ENCODE measurements at regions not wholly inside any gene's neighbourhood (a gene's known extent, or its start where the extent isn't known, plus 50 kb on each side); places are given as distances from the start of the nearest gene placed in this dataset.
A peak's percentile ranks its signal among the peaks of the same experiment; 100 is the strongest.

DNA sequence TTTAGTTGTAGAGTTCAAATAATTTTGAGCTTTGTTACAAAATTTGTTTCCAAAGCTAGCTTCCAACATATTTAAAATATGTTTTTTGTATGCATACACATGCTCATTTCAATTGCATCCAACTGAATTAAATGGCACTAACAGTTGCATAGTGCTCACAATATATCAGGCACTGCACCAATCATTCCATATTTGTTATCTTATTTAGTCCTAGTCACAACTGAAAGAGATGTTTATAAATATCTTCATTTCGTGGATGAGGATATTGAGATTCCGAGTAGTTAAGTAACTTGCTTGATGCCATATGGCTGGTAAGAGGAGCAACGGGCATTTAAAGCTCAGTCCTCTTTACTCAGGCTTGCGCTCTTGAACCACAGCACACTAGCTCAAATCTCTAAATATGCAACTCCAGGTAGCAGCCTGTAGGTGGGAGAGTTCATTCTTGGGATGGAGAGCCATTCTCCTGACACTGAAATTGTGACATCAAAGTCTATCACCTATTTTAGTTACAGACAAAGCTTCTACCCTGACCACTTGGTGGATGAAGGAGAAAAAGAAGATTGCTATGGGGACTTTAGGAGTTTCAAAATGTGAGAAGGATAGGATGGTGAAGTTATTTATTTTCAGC lies 118.0 kb upstream of the CA10 start:
- BruUV-seq (replicated peaks): no TSS peak

More for the DNA sequence above, 118.0 kb upstream of the CA10 start:
- no peaks in the 10 kb centered on the region for H3K36me3 ChIP-seq (ENCODE audit: control insufficient read depth in 2 of 2, extremely low read depth in 1 of 2, insufficient read depth in 2 of 2, low read length in 2 of 2)
- no peaks in the 10 kb centered on the region for H4K20me1 ChIP-seq (replicated peaks; ENCODE audit: control insufficient read depth, extremely low read depth, insufficient read depth, low read length)
- no peak overlapping the region for H3K9ac ChIP-seq (replicated peaks; ENCODE audit: extremely low read depth, insufficient read depth, low read length)
- TF ChIP-seq FOS (IDR thresholded peaks at IDR 0.05; ENCODE audit: borderline replicate concordance, insufficient read depth, low read length): no peak
- TF ChIP-seq, protein P1, sequence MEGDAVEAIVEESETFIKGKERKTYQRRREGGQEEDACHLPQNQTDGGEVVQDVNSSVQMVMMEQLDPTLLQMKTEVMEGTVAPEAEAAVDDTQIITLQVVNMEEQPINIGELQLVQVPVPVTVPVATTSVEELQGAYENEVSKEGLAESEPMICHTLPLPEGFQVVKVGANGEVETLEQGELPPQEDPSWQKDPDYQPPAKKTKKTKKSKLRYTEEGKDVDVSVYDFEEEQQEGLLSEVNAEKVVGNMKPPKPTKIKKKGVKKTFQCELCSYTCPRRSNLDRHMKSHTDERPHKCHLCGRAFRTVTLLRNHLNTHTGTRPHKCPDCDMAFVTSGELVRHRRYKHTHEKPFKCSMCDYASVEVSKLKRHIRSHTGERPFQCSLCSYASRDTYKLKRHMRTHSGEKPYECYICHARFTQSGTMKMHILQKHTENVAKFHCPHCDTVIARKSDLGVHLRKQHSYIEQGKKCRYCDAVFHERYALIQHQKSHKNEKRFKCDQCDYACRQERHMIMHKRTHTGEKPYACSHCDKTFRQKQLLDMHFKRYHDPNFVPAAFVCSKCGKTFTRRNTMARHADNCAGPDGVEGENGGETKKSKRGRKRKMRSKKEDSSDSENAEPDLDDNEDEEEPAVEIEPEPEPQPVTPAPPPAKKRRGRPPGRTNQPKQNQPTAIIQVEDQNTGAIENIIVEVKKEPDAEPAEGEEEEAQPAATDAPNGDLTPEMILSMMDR (IDR thresholded peaks at IDR 0.05; ENCODE audit: extremely low read depth in 1 of 2, insufficient read depth in 1 of 2, low read depth in 1 of 2, low read length in 2 of 2): no peak
- TF ChIP-seq MYC (IDR thresholded peaks at IDR 0.05; ENCODE audit: low read depth, low read length): no peak
- no peak for TF ChIP-seq EZH2 (IDR thresholded peaks at IDR 0.05; ENCODE audit: borderline replicate concordance, low read depth, low read length, severe bottlenecking)
- TF ChIP-seq POLR2A (IDR thresholded peaks at IDR 0.05; ENCODE audit: low read depth, low read length): no peak
- no peak for TF ChIP-seq JUN (IDR thresholded peaks at IDR 0.05; ENCODE audit: borderline replicate concordance, insufficient read depth, insufficient read length, low read depth)
- TF ChIP-seq GATA2 (IDR thresholded peaks at IDR 0.05; ENCODE audit: insufficient read depth, insufficient read length, low read depth, low read length): no peak
- TF ChIP-seq, protein P2, sequence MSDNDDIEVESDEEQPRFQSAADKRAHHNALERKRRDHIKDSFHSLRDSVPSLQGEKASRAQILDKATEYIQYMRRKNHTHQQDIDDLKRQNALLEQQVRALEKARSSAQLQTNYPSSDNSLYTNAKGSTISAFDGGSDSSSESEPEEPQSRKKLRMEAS (IDR thresholded peaks at IDR 0.05; ENCODE audit: insufficient read depth, insufficient read length): no peak
- TF ChIP-seq POLR2AphosphoS5 (IDR thresholded peaks at IDR 0.05; ENCODE audit: insufficient read depth, low read depth, low read length): no peak
- intact Hi-C loops (cut with micrococcal nuclease): no loop called here
- no peaks in the 10 kb centered on the region for H3K9me3 ChIP-seq (replicated peaks; ENCODE audit: control insufficient read depth, insufficient read depth, low read length)
- no peak for DNase-seq (ENCODE audit: low read depth, low spot score)
- H3K4me2 ChIP-seq (ENCODE audit: insufficient read depth, low read length): no peak overlapping the region
- no peak overlapping the region for H3K27ac ChIP-seq (ENCODE audit: insufficient read depth, low read depth, low read length)
- POLR2A ChIA-PET: no interaction called here
- no peak overlapping the region for H2AFZ ChIP-seq (ENCODE audit: low read depth, low read length)
- dilution Hi-C loops (cut with MboI; ENCODE audit: extremely low pct_ligation_motif_present, low sequenced_read_pairs): no loop called here
- CTCF ChIA-PET: no interaction called here
- H3K27me3 ChIP-seq (ENCODE audit: control insufficient read depth in 2 of 2, insufficient read depth in 2 of 2, low read length in 2 of 2): no peaks in the 10 kb centered on the region
- H3K4me1 ChIP-seq (ENCODE audit: control insufficient read depth, extremely low read depth, insufficient read depth, low read length): no peaks in the 10 kb centered on the region
- no peak overlapping the region for H3K4me3 ChIP-seq (replicated peaks in 1 of 3; ENCODE audit: insufficient read depth in 1 of 3, low read depth in 1 of 3, low read length in 3 of 3)
- H3K9me1 ChIP-seq (replicated peaks; ENCODE audit: control insufficient read depth, extremely low read depth, insufficient read depth, low read length): no peaks in the 10 kb centered on the region
- no peaks in the 10 kb centered on the region for H3K79me2 ChIP-seq (ENCODE audit: control insufficient read depth, insufficient read depth, low read length)
- peak; percentile 8 for FAIRE-seq
